ENCODE measurements at regions not wholly inside any gene's neighbourhood (a gene's known extent, or its start where the extent isn't known, plus 50 kb on each side); places are given as distances from the start of the nearest gene placed in this dataset.

GRCh38 chr3:14322667-14323295, 79.6 kb upstream of the SLC6A6 start:
- no peak for TF ChIP-seq CTCF (IDR thresholded peaks at IDR 0.05; ENCODE audit: extremely low read depth in 1 of 2, insufficient read depth in 1 of 2, low read depth in 1 of 2, low read length in 2 of 2)
- TF ChIP-seq POLR2A (IDR thresholded peaks at IDR 0.05; ENCODE audit: low read depth, low read length) = no peak
- no peak for TF ChIP-seq MYC (IDR thresholded peaks at IDR 0.05; ENCODE audit: low read depth, low read length)
- no peak for TF ChIP-seq POLR2AphosphoS5 (IDR thresholded peaks at IDR 0.05; ENCODE audit: insufficient read depth, low read depth, low read length)
- TF ChIP-seq FOS (IDR thresholded peaks at IDR 0.05; ENCODE audit: borderline replicate concordance, insufficient read depth, low read length) = no peak
- no peak for TF ChIP-seq EZH2 (IDR thresholded peaks at IDR 0.05; ENCODE audit: borderline replicate concordance, low read depth, low read length, severe bottlenecking)
